Endothelial cell of umbilical vein (primary cell): ENCODE measurements at regions not wholly inside any gene's neighbourhood (a gene's known extent, or its start where the extent isn't known, plus 50 kb on each side); places are given as distances from the start of the nearest gene placed in this dataset.

Experiments
- BruUV-seq: library from RNA; stranded (reverse); fragments of 400-500 nt; replicated peaks from 2 replicates; lab custom pipeline; 2021; lab: Mats Ljungman, UMichigan
- CTCF ChIA-PET: fragments of 300-600, 350-600 bp; sonication (Branson Sonifier 250); formaldehyde crosslinking; loops from one replicate; lab custom pipeline; 2021; ENCODE audit warnings: antibody characterized with exemption, inconsistent platforms; lab: Charles Lee
- POLR2A ChIA-PET: fragments of 300-600, 350-600 bp; sonication (Branson Sonifier 250); formaldehyde crosslinking; loops from one replicate; lab custom pipeline; 2021; ENCODE audit warnings: antibody characterized with exemption, inconsistent platforms; lab: Charles Lee
- DNase-seq: peaks from one replicate; pipeline ENCODE4 v3.0.0-alpha.2; 2011; ENCODE audit warnings: low read depth, low spot score
- FAIRE-seq: peaks from 2 replicates; lab custom pipeline; 2011; peaks lifted over from hg19 to GRCh38; lab: Jason Lieb, UNC
- H2AFZ ChIP-seq: 2 replicates; pipeline ENCODE4 v1.6.0; 2012; ENCODE audit warnings: low read depth, low read length, control low read depth, inconsistent platforms
- H3K27ac ChIP-seq: 2 replicates; pipeline ENCODE4 v1.5.1; 2011; ENCODE audit warnings: low read depth, mild to moderate bottlenecking, control low read depth, low read length, moderate library complexity; ENCODE audit not compliant: insufficient read depth
- H3K27me3 ChIP-seq, 2 experiments: 2 replicates each; pipeline versions ENCODE4 v1.6.0 to v1.6.1; 2011; ENCODE audit warnings: low read length in 2 of 2, mixed read lengths in 1 of 2; ENCODE audit not compliant: control insufficient read depth in 2 of 2, insufficient read depth in 2 of 2
- H3K36me3 ChIP-seq, 2 experiments: 2 replicates in 1 of 2; 3 replicates in 1 of 2; pipeline ENCODE4 v1.5.1; 2011; ENCODE audit warnings: low read length in 2 of 2, mild to moderate bottlenecking in 1 of 2, moderate library complexity in 1 of 2; ENCODE audit not compliant: control insufficient read depth in 2 of 2, insufficient read depth in 2 of 2; ENCODE audit errors: extremely low read depth in 1 of 2
- H3K4me1 ChIP-seq: 3 replicates; pipeline ENCODE4 v1.5.1; 2011; ENCODE audit warnings: mild to moderate bottlenecking, low read length; ENCODE audit not compliant: control insufficient read depth, insufficient read depth; ENCODE audit errors: extremely low read depth
- H3K4me2 ChIP-seq: 2 replicates; pipeline ENCODE4 v1.6.1; 2011; ENCODE audit warnings: low read length, control low read depth, mixed read lengths; ENCODE audit not compliant: insufficient read depth
- H3K4me3 ChIP-seq, 3 experiments: fragments of 200-600 bp in 1 of 3; sonication (generic), shearing (Covaris generic) in 1 of 3; replicated peaks in 1 of 3; 2 replicates each; pipeline ENCODE4 v1.5.1; 2011 to 2016; ENCODE audit warnings: control low read depth in 3 of 3, low read length in 3 of 3, mild to moderate bottlenecking in 2 of 3, inconsistent platforms in 1 of 3, low read depth in 1 of 3, moderate library complexity in 1 of 3; ENCODE audit not compliant: insufficient read depth in 1 of 3
- H3K79me2 ChIP-seq: 2 replicates; pipeline ENCODE4 v1.6.0; 2012; ENCODE audit warnings: low read length, inconsistent platforms; ENCODE audit not compliant: control insufficient read depth, insufficient read depth
- H3K9ac ChIP-seq: replicated peaks from 2 replicates; pipeline ENCODE3; 2011; ENCODE audit warnings: low read length, control low read depth; ENCODE audit not compliant: insufficient read depth; ENCODE audit errors: extremely low read depth
- H3K9me1 ChIP-seq: replicated peaks from 3 replicates; pipeline ENCODE4 v1.6.0; 2011; ENCODE audit warnings: mild to moderate bottlenecking, low read length; ENCODE audit not compliant: control insufficient read depth, insufficient read depth; ENCODE audit errors: extremely low read depth
- H3K9me3 ChIP-seq: replicated peaks from 2 replicates; pipeline ENCODE4 v1.5.1; 2012; ENCODE audit warnings: low read length, inconsistent platforms; ENCODE audit not compliant: control insufficient read depth, insufficient read depth
- H4K20me1 ChIP-seq: replicated peaks from 2 replicates; pipeline ENCODE3; 2011; ENCODE audit warnings: mild to moderate bottlenecking, low read length; ENCODE audit not compliant: control insufficient read depth, insufficient read depth; ENCODE audit errors: extremely low read depth
- EZH2 ChIP-seq: IDR thresholded peaks from 2 replicates; pipeline ENCODE4 v1.6.1; 2012; ENCODE audit warnings: borderline replicate concordance, low read depth, mild to moderate bottlenecking, moderate library complexity, low read length, inconsistent platforms; ENCODE audit not compliant: severe bottlenecking
- FOS ChIP-seq: IDR thresholded peaks from 2 replicates; pipeline ENCODE4 v1.6.1; 2011; ENCODE audit warnings: mild to moderate bottlenecking, low read length, moderate library complexity, borderline replicate concordance; ENCODE audit not compliant: insufficient read depth
- GATA2 ChIP-seq: IDR thresholded peaks from 2 replicates; pipeline ENCODE4 v1.7.0; 2011; ENCODE audit warnings: low read depth, mild to moderate bottlenecking, moderate library complexity, mixed read lengths, low read length; ENCODE audit not compliant: insufficient read length, insufficient read depth
- JUN ChIP-seq: IDR thresholded peaks from 2 replicates; pipeline ENCODE4 v1.6.1; 2011; ENCODE audit warnings: borderline replicate concordance, low read depth; ENCODE audit not compliant: insufficient read length, insufficient read depth
- MYC ChIP-seq: IDR thresholded peaks from one replicate; pipeline ENCODE4 v1.6.1; 2011; ENCODE audit warnings: mild to moderate bottlenecking, low read depth, low read length
- POLR2A ChIP-seq: IDR thresholded peaks from 2 replicates; pipeline ENCODE4 v1.6.1; 2012; ENCODE audit warnings: low read depth, mild to moderate bottlenecking, control low read depth, low read length
- POLR2AphosphoS5 ChIP-seq: IDR thresholded peaks from 2 replicates; pipeline ENCODE4 v1.6.1; 2012; ENCODE audit warnings: low read depth, mild to moderate bottlenecking, control low read depth, low read length, moderate library complexity; ENCODE audit not compliant: insufficient read depth
- dilution Hi-C: fragments of 300-500 bp; cut with MboI; formaldehyde crosslinking; loops from one replicate; pipeline ENCODE4 v1.15.0; 2019; ENCODE audit warnings: low sequenced_read_pairs; ENCODE audit not compliant: extremely low pct_ligation_motif_present
- intact Hi-C: fragments of 100-400 bp; cut with micrococcal nuclease; formaldehyde crosslinking; loops from one replicate; pipeline ENCODE4 v1.10.0; 2022
- TF ChIP-seq, protein P1 (sequence below), 2 donors: IDR thresholded peaks; 1 replicate in 1 of 2; 2 replicates in 1 of 2; pipeline ENCODE4 v1.5.1; 2011; ENCODE audit warnings: low read length in 2 of 2, mild to moderate bottlenecking in 2 of 2, moderate library complexity in 2 of 2, control low read depth in 1 of 2, inconsistent platforms in 1 of 2, low read depth in 1 of 2; ENCODE audit not compliant: insufficient read depth in 1 of 2; ENCODE audit errors: extremely low read depth in 1 of 2
- TF ChIP-seq, protein P2 (sequence below): IDR thresholded peaks from 2 replicates; pipeline ENCODE4 v1.6.1; 2011; ENCODE audit not compliant: insufficient read depth, insufficient read length

DNA sequence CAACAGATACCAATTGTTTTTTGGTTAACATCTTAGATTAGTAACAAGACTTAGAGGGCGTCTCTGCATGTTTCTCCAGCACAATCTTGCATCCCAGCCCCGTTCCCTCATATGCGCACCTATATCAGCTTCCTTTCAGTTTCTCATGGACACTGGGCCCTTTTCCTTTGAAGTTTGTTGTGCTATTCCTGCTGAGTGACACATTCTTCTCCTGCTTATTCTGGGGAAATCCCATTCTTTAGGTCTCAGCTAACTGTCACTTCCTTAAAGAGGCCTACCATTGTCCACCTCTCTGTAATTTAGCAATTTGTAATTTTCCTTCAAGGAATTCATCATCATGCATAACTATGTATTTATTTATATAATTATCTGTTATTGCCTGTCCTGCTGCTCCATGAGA lies 110.3 kb upstream of the STEAP1B start:
- POLR2A ChIA-PET: no interaction called here
- H3K27ac ChIP-seq: no peak overlapping the region

More for the DNA sequence above, 110.3 kb upstream of the STEAP1B start:
- H2AFZ ChIP-seq: no peak overlapping the region
- H3K79me2 ChIP-seq: no peaks in the 10 kb centered on the region
- H4K20me1 ChIP-seq: no peaks in the 10 kb centered on the region
- CTCF ChIA-PET: interaction anchor here (0.7 to 1.5 kb wide), 6 partner anchors 12 to 122 kb away, joined by 3 to 5 read pairs (median 4); partner anchors contain the start of gene IL6
- no peaks in the 10 kb centered on the region for H3K27me3 ChIP-seq
- DNase-seq (peak; percentile 34), FAIRE-seq (peak; percentile 62)
- H3K4me2 ChIP-seq: peak overlapping the region; percentile 0
- H3K4me1 ChIP-seq: peaks cover 16% of the 10 kb centered on the region
- dilution Hi-C loops (no loop called here), intact Hi-C loops (loop anchor here (2.0 kb wide), 1 partner anchor 23 kb away; no protein-coding TSS in a partner anchor)
- H3K9me3 ChIP-seq: no peaks in the 10 kb centered on the region
- H3K4me3 ChIP-seq: no peak overlapping the region
- no peaks in the 10 kb centered on the region for H3K9me1 ChIP-seq
- BruUV-seq: no TSS peak
- no peaks in the 10 kb centered on the region for H3K36me3 ChIP-seq
- no peak overlapping the region for H3K9ac ChIP-seq
- TF ChIP-seq GATA2 (no peak), FOS (no peak), POLR2A (no peak), POLR2AphosphoS5 (no peak), JUN (no peak), EZH2 (no peak), MYC (no peak)
- TF ChIP-seq, protein P1, sequence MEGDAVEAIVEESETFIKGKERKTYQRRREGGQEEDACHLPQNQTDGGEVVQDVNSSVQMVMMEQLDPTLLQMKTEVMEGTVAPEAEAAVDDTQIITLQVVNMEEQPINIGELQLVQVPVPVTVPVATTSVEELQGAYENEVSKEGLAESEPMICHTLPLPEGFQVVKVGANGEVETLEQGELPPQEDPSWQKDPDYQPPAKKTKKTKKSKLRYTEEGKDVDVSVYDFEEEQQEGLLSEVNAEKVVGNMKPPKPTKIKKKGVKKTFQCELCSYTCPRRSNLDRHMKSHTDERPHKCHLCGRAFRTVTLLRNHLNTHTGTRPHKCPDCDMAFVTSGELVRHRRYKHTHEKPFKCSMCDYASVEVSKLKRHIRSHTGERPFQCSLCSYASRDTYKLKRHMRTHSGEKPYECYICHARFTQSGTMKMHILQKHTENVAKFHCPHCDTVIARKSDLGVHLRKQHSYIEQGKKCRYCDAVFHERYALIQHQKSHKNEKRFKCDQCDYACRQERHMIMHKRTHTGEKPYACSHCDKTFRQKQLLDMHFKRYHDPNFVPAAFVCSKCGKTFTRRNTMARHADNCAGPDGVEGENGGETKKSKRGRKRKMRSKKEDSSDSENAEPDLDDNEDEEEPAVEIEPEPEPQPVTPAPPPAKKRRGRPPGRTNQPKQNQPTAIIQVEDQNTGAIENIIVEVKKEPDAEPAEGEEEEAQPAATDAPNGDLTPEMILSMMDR (IDR thresholded peaks at IDR 0.05; ENCODE audit: extremely low read depth in 1 of 2, insufficient read depth in 1 of 2, low read depth in 1 of 2, low read length in 2 of 2): no peak
- TF ChIP-seq, protein P2, sequence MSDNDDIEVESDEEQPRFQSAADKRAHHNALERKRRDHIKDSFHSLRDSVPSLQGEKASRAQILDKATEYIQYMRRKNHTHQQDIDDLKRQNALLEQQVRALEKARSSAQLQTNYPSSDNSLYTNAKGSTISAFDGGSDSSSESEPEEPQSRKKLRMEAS: no peak
